ENCODE measurements at regions not wholly inside any gene's neighbourhood (a gene's known extent, or its start where the extent isn't known, plus 50 kb on each side); places are given as distances from the start of the nearest gene placed in this dataset.

DNA sequence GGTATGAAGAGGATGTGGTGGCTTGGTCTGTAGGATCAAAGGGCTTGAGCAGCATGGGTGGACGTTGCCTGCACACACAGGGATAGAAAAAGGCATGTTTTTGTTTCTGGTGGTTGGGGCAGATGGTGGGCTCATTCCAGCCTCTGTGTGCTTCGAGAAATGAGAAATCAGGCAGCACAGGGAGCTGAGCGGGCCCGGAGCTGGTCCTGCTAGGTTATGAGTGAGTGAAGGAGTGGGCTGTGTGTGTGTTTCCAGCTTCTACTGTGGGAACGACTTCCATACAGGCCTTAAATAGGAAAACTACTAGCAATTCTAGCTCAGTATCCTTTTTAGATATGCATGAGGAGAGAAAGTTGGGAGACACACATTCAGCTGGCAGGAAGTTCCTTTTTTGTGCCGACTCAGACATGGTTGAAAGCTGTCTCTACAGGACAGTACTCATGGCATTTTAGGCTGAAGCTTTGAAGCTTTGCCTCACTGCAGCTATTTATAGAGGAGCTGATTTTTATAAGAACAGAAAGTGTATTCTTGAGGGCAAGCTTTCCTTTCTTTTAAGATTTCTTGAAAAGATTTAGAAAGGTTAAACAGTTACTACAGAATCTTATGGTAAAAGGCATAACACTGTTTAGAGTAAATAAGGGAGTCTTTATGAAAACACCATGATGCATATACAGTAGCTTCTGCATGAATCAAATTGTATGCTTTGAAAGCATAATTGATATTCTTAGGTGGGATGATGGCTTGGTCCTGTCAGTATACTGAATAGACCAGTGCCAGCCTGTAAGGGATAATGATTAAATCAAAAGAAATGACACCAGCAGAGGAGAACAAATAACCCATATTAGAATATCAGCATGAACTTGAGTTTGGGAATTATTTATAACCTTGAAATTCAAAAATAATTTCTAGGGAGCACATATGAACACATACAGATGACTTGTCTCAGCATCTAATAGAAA lies 104.0 kb upstream of the MAN1A1 start (continued):
- TF ChIP-seq, protein P1, sequence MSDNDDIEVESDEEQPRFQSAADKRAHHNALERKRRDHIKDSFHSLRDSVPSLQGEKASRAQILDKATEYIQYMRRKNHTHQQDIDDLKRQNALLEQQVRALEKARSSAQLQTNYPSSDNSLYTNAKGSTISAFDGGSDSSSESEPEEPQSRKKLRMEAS (IDR thresholded peaks at IDR 0.05) = no peak
- no peak for TF ChIP-seq CHD1 (IDR thresholded peaks at IDR 0.05; ENCODE audit: low read depth, low read length)
